ENCODE measurements at regions not wholly inside any gene's neighbourhood (a gene's known extent, or its start where the extent isn't known, plus 50 kb on each side); places are given as distances from the start of the nearest gene placed in this dataset.

DNA sequence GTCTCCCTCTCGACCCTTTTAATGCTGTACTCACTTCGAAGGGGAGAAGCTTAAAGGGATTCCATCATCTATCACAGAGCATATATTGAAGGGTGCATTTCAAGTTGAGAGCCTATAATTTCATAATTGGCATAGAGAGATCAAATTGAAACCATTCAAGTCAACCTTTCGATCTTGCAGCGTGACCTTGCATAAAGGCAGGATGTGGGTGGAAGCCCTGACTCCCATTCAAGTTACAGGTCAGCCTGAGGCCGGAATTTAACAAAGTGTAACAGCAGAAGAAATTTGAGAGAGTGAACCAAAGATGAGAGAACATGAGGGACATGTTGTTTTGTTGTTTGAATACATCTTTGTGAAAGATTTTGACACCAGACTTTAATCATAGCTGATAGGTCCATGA, 195.3 kb upstream of the TPK1 start:
- TF ChIP-seq, protein P1, sequence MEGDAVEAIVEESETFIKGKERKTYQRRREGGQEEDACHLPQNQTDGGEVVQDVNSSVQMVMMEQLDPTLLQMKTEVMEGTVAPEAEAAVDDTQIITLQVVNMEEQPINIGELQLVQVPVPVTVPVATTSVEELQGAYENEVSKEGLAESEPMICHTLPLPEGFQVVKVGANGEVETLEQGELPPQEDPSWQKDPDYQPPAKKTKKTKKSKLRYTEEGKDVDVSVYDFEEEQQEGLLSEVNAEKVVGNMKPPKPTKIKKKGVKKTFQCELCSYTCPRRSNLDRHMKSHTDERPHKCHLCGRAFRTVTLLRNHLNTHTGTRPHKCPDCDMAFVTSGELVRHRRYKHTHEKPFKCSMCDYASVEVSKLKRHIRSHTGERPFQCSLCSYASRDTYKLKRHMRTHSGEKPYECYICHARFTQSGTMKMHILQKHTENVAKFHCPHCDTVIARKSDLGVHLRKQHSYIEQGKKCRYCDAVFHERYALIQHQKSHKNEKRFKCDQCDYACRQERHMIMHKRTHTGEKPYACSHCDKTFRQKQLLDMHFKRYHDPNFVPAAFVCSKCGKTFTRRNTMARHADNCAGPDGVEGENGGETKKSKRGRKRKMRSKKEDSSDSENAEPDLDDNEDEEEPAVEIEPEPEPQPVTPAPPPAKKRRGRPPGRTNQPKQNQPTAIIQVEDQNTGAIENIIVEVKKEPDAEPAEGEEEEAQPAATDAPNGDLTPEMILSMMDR (IDR thresholded peaks at IDR 0.05) = no peak
- no peak for TF ChIP-seq POLR2A (IDR thresholded peaks at IDR 0.05)
- no peak for TF ChIP-seq EP300 (IDR thresholded peaks at IDR 0.05)
